A549 (cell line): ENCODE measurements at regions not wholly inside any gene's neighbourhood (a gene's known extent, or its start where the extent isn't known, plus 50 kb on each side); places are given as distances from the start of the nearest gene placed in this dataset.

Source experiments
- ATAC-seq, 2 experiments: fragments of 200-7000 bp in 1 of 2; fragments of >200 bp in 1 of 2; cut with Nextera tagmentation in 1 of 2; cut with Tn5 transposase in 1 of 2; 3 replicates each; pipeline versions ENCODE4 v1.8.0 to v1.9.1; 2018 to 2020; ENCODE audit warnings: mild to moderate bottlenecking in 1 of 2, moderate library complexity in 1 of 2
- CTCF ChIA-PET: fragments of 300-600 bp; sonication (Branson Sonifier 250); formaldehyde crosslinking; extraction: SDS; loops from one replicate; lab custom pipeline; 2021; ENCODE audit warnings: antibody characterized with exemption, inconsistent platforms; lab: Yijun Ruan, JAX
- POLR2A ChIA-PET: fragments of 350-600 bp; formaldehyde crosslinking; extraction: SDS; loops from one replicate; lab custom pipeline; 2021; ENCODE audit warnings: antibody characterized with exemption, inconsistent platforms; lab: Yijun Ruan, JAX
- DNase-seq, 2 experiments: peaks; one replicate each; pipeline versions ENCODE4 v3.0.0 to v3.0.0-alpha.2; 2011 to 2016; ENCODE audit warnings: low read depth in 1 of 2, low spot score in 1 of 2
- FAIRE-seq: peaks from 2 replicates; lab custom pipeline; 2011; peaks lifted over from hg19 to GRCh38; lab: Jason Lieb, UNC
- H3K27ac ChIP-seq, 2 experiments: fragments of >200 bp; sonication (Bioruptor Twin); formaldehyde crosslinking; 3 replicates each; pipeline ENCODE4 v1.5.1; 2016 to 2017
- H3K4me1 ChIP-seq: fragments of >200 bp; sonication (Bioruptor Twin); formaldehyde crosslinking; 3 replicates; pipeline ENCODE4 v1.6.1; 2016
- H3K4me2 ChIP-seq: fragments of >200 bp; sonication (Bioruptor Twin); formaldehyde crosslinking; 3 replicates; pipeline ENCODE4 v1.6.1; 2016
- H3K4me3 ChIP-seq: fragments of >200 bp; sonication (Bioruptor Twin); formaldehyde crosslinking; 3 replicates; pipeline ENCODE4 v1.5.1; 2016
- H3K9me3 ChIP-seq: fragments of >200 bp; sonication (Bioruptor Twin); formaldehyde crosslinking; 3 replicates; pipeline ENCODE4 v1.6.1; 2016
- BHLHE40 ChIP-seq: IDR thresholded peaks from 2 replicates; pipeline ENCODE4 v1.6.1; 2012; ENCODE audit warnings: low read depth, low read length, inconsistent platforms
- CBX8 ChIP-seq: fragments of 200-600 bp; sonication (generic); IDR thresholded peaks from 2 replicates; pipeline ENCODE4 v1.6.1; 2016
- CEBPB ChIP-seq, 2 experiments: fragments of >200 bp in 1 of 2; sonication (Bioruptor Twin) in 1 of 2; formaldehyde crosslinking in 1 of 2; IDR thresholded peaks; 2 replicates each; pipeline ENCODE4 v1.6.1; 2012 to 2016
- CHD2 ChIP-seq: fragments of 150-350 bp; IDR thresholded peaks from 2 replicates; pipeline ENCODE4 v1.6.1; 2014; ENCODE audit warnings: low read length; ENCODE audit not compliant: partially characterized antibody
- EHF ChIP-seq: fragments of 250-450 bp; sonication (Bioruptor Pico); IDR thresholded peaks from 2 replicates; pipeline ENCODE4 v1.5.0; 2020; ENCODE audit warnings: mild to moderate bottlenecking
- ESRRA ChIP-seq: fragments of 150-350 bp; IDR thresholded peaks from 2 replicates; pipeline ENCODE4 v1.6.1; 2014; ENCODE audit warnings: mild to moderate bottlenecking, low read length, borderline replicate concordance
- GATA3 ChIP-seq: IDR thresholded peaks from 2 replicates; pipeline ENCODE4 v1.6.1; 2012; ENCODE audit warnings: borderline replicate concordance
- HDAC2 ChIP-seq: fragments of 200-600 bp; sonication (generic); IDR thresholded peaks from 2 replicates; pipeline ENCODE4 v1.6.1; 2016
- HEYL ChIP-seq: fragments of 250-450 bp; sonication (Bioruptor Pico); IDR thresholded peaks from 2 replicates; pipeline ENCODE4 v1.8.0; 2021; ENCODE audit warnings: mild to moderate bottlenecking, moderate library complexity
- HOXA7 ChIP-seq: fragments of 250-450 bp; sonication (Bioruptor Pico); IDR thresholded peaks from 2 replicates; pipeline ENCODE4 v1.5.0; 2020; ENCODE audit warnings: mild to moderate bottlenecking, moderate library complexity
- HOXB13 ChIP-seq: fragments of 250-450 bp; sonication (Bioruptor Pico); IDR thresholded peaks from 2 replicates; pipeline ENCODE4 v1.5.0; 2020; ENCODE audit warnings: low read depth, mild to moderate bottlenecking, moderate library complexity
- HOXB5 ChIP-seq: fragments of 250-450 bp; sonication (Bioruptor Pico); IDR thresholded peaks from 2 replicates; pipeline ENCODE4 v1.5.0; 2020; ENCODE audit warnings: mild to moderate bottlenecking, moderate library complexity
- KDM1A ChIP-seq: fragments of 200-600 bp; sonication (generic); IDR thresholded peaks from 2 replicates; pipeline ENCODE4 v1.6.1; 2016; ENCODE audit warnings: low read depth, mild to moderate bottlenecking
- MYC ChIP-seq: IDR thresholded peaks from 2 replicates; pipeline ENCODE4 v1.6.1; 2012; ENCODE audit warnings: mild to moderate bottlenecking, inconsistent platforms, low read length, improper control_type of control experiment, borderline replicate concordance
- NPAS2 ChIP-seq: fragments of 250-450 bp; sonication (Bioruptor Pico); IDR thresholded peaks from 2 replicates; pipeline ENCODE4 v1.8.0; 2022; ENCODE audit warnings: mild to moderate bottlenecking, moderate library complexity, borderline replicate concordance
- RAD21 ChIP-seq, 2 experiments: fragments of >200 bp in 1 of 2; sonication (Bioruptor Twin) in 1 of 2; formaldehyde crosslinking in 1 of 2; IDR thresholded peaks in 1 of 2; conservative IDR thresholded peaks in 1 of 2; 2 replicates in 1 of 2; 3 replicates in 1 of 2; pipeline ENCODE4 v1.6.1; 2012 to 2018; ENCODE audit warnings: inconsistent platforms in 1 of 2
- RARB ChIP-seq: fragments of 250-450 bp; sonication (Bioruptor Pico); IDR thresholded peaks from 2 replicates; pipeline ENCODE4 v1.8.0; 2021; ENCODE audit warnings: mild to moderate bottlenecking, moderate library complexity
- RCOR1 ChIP-seq: fragments of 150-350 bp; IDR thresholded peaks from 2 replicates; pipeline ENCODE4 v1.6.1; 2014; ENCODE audit warnings: antibody characterized with exemption, low read length, low read depth
- RFX5 ChIP-seq: fragments of 450-650 bp; IDR thresholded peaks from 2 replicates; pipeline ENCODE4 v1.7.1; 2014; ENCODE audit warnings: antibody characterized with exemption, mild to moderate bottlenecking, moderate library complexity
- SMC3 ChIP-seq: fragments of >200 bp; sonication (Bioruptor Twin); formaldehyde crosslinking; IDR thresholded peaks from 3 replicates; pipeline ENCODE4 v1.6.1; 2018; ENCODE audit warnings: inconsistent platforms
- SREBF2 ChIP-seq: fragments of 450-650 bp; IDR thresholded peaks from 2 replicates; pipeline ENCODE4 v1.6.1; 2014; ENCODE audit warnings: mild to moderate bottlenecking, moderate library complexity
- TFCP2L1 ChIP-seq: fragments of 250-450 bp; sonication (Bioruptor Pico); IDR thresholded peaks from 2 replicates; pipeline ENCODE4 v1.5.0; 2021; ENCODE audit warnings: mild to moderate bottlenecking
- TP53 ChIP-seq: fragments of 250-450 bp; sonication (Bioruptor Pico); IDR thresholded peaks from 2 replicates; pipeline ENCODE4 v1.5.0; 2021; ENCODE audit warnings: mild to moderate bottlenecking, moderate library complexity
- ZFP36 ChIP-seq: fragments of 450-650 bp; IDR thresholded peaks from 2 replicates; pipeline ENCODE4 v1.6.1; 2014; ENCODE audit warnings: borderline replicate concordance; ENCODE audit not compliant: partially characterized antibody
- ZSCAN20 ChIP-seq: fragments of 250-450 bp; sonication (Bioruptor Pico); IDR thresholded peaks from 2 replicates; pipeline ENCODE4 v1.8.0; 2022; ENCODE audit warnings: mild to moderate bottlenecking, moderate library complexity
- WGBS: methylation state at CpG from one replicate; pipeline ENCODE4 v1.1.6; 2017; ENCODE audit errors: missing lambda C conversion rate; 5-methylcytosine and 5-hydroxymethylcytosine counted together
- TF ChIP-seq, protein P1 (sequence below): fragments of 250-450 bp; sonication (Bioruptor Pico); IDR thresholded peaks from 2 replicates; pipeline ENCODE4 v1.5.0; 2020; ENCODE audit warnings: low read depth, mild to moderate bottlenecking, moderate library complexity
- TF ChIP-seq, protein P2 (sequence below): fragments of 150-350 bp; IDR thresholded peaks from 2 replicates; pipeline ENCODE4 v1.6.1; 2014; ENCODE audit warnings: low read depth, mild to moderate bottlenecking, low read length
- TF ChIP-seq, protein P3 (sequence below): fragments of >200 bp; sonication (Bioruptor Twin); formaldehyde crosslinking; IDR thresholded peaks from 3 replicates; pipeline ENCODE4 v1.5.1; 2016
- TF ChIP-seq, protein P4 (sequence below): fragments of 250-450 bp; sonication (Bioruptor Pico); IDR thresholded peaks from 2 replicates; pipeline ENCODE4 v1.5.0; 2021; ENCODE audit warnings: mild to moderate bottlenecking, moderate library complexity, borderline replicate concordance

DNA sequence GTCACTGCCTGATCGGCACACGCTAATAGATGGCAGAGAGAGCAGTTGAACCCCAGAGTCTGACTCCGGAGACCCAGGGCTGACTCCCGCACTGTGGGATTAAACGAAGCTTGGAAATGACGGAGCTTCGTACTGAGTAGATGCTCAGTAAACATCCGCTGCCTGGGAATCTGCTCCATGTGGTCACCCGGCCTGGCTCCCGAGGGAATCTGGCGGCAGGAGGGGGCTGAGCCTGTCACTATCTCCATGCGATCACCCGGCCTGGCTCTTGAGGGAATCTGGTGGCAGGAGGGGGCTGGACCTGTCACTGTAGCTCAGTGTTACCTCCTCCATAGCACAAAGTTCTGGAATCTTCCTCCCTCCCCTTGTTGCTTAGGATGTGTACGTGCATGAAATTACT, 139.7 kb upstream of the CIBAR2 start (continued):
- TF ChIP-seq MYC = no peak
- TF ChIP-seq TP53 = no peak
- TF ChIP-seq HOXA7 (CRISPR knock-in tag) = no peak
- TF ChIP-seq HDAC2 = no peak
- no peak for TF ChIP-seq ZSCAN20 (CRISPR knock-in tag)
- TF ChIP-seq GATA3 = no peak
- no peak for TF ChIP-seq ZFP36

DNA sequence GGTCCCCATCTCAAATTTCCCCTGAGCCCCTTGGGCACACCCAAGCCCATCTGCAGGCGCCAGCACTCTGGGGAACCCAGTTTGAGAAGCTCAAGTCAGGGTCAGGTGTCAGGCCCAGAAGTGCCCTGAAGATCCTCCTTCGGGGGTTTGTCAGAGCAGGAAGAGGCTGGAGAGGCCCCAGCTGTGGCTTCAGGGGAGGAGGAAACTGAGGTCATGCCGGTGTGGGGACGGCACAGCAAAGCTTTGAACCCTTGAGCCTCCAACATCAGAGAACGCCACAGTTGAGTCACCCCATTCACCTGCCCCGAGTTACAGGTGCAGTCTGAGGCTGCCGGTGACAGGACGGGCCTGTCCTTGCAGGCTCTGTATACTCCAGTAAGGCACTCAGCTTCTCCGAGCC, 140.2 kb upstream of the CIBAR2 start:
- ChIA-PET POLR2A (no interaction called here), CTCF (interaction anchor here (0.7 to 9.4 kb wide), 41 partner anchors 10 to 491 kb away, joined by 3 to 155 read pairs (median 5); partner anchors contain the start of gene CIBAR2)
- TF ChIP-seq TFCP2L1 (CRISPR knock-in tag) = no peak
- TF ChIP-seq, protein P1, sequence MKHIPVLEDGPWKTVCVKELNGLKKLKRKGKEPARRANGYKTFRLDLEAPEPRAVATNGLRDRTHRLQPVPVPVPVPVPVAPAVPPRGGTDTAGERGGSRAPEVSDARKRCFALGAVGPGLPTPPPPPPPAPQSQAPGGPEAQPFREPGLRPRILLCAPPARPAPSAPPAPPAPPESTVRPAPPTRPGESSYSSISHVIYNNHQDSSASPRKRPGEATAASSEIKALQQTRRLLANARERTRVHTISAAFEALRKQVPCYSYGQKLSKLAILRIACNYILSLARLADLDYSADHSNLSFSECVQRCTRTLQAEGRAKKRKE (CRISPR knock-in tag) = no peak
- no peak for TF ChIP-seq CEBPB (IDR thresholded peaks at IDR 0.05)
- TF ChIP-seq ZFP36 = no peak
- TF ChIP-seq ESRRA = no peak
- TF ChIP-seq RARB (CRISPR knock-in tag) = no peak
- TF ChIP-seq HOXB13 = no peak
- TF ChIP-seq, protein P2, sequence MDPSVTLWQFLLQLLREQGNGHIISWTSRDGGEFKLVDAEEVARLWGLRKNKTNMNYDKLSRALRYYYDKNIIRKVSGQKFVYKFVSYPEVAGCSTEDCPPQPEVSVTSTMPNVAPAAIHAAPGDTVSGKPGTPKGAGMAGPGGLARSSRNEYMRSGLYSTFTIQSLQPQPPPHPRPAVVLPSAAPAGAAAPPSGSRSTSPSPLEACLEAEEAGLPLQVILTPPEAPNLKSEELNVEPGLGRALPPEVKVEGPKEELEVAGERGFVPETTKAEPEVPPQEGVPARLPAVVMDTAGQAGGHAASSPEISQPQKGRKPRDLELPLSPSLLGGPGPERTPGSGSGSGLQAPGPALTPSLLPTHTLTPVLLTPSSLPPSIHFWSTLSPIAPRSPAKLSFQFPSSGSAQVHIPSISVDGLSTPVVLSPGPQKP = no peak
- TF ChIP-seq MYC = no peak
- no peak for TF ChIP-seq SREBF2
- TF ChIP-seq BHLHE40 = no peak
- H3K27ac ChIP-seq = no peak overlapping the region
- DNase-seq = no peak
- no peak for FAIRE-seq
- no peaks in the 10 kb centered on the region for H3K9me3 ChIP-seq
- no peaks in the 10 kb centered on the region for H3K4me1 ChIP-seq
- 88% methylated on average over 8 of the region's 9 CpGs for WGBS
- no peak overlapping the region for H3K4me3 ChIP-seq
- H3K4me2 ChIP-seq = no peak overlapping the region
- ATAC-seq = no peak

DNA sequence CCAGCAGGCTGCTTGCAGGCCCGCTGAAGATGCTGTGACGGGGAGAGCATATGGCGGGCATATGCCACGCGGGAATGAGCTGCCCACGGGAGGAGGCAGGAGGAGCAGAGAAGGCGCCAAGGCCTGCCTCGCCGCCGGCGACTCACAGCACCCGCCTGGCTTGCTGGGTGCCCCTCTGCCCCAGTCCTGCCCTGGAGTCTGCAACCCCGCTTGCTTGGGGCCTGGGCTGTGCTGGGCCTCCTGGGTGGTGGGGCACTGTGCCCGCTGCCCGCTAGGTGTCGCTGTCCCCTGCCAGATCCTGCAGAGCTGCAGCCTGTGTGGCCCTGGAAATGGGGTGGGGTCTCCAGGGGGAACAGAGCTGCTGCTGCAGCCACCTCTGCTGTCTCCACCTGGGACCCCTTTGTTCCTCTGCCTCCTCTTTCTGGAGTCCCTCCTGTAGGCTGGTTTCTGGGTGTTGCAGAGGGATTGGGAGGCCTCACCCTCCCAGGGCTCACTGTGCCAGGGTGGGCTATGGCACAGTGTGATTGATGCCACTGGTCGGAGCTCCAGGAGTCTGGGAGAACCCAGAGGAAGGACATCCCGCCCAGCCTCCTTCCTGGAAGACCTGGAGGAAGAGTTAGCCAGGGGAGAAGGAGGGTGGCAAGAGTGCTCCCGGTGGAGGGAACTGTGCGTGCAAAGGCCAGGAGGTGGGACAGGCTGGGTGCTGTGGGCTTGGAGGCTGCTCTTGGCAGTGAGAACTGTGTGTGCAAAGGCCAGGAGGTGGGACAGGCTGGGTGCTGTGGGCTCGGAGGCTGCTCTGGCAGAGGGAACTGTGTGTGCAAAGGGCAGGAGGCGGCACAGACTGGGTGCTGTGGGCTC, 141.0 kb upstream of the CIBAR2 start:
- no peak overlapping the region for H3K4me3 ChIP-seq
- TF ChIP-seq NPAS2 (CRISPR knock-in tag) (no peak), HEYL (CRISPR knock-in tag) (no peak), KDM1A (no peak), SMC3 (0 out of 3 replicates have a peak, but pooled peaks have one; percentile 23), HOXB5 (no peak), RFX5 (no peak), HDAC2 (no peak), RCOR1 (no peak), SREBF2 (no peak), CHD2 (no peak), RAD21 (conservative IDR thresholded peaks at IDR 0.05 in 1 of 2, IDR thresholded peaks at IDR 0.05 in 1 of 2) (peak; percentile 41 to 46; a peak in 3 of 5 replicates), EHF (CRISPR knock-in tag) (no peak), CBX8 (no peak), GATA3 (no peak)
- TF ChIP-seq, protein P3, sequence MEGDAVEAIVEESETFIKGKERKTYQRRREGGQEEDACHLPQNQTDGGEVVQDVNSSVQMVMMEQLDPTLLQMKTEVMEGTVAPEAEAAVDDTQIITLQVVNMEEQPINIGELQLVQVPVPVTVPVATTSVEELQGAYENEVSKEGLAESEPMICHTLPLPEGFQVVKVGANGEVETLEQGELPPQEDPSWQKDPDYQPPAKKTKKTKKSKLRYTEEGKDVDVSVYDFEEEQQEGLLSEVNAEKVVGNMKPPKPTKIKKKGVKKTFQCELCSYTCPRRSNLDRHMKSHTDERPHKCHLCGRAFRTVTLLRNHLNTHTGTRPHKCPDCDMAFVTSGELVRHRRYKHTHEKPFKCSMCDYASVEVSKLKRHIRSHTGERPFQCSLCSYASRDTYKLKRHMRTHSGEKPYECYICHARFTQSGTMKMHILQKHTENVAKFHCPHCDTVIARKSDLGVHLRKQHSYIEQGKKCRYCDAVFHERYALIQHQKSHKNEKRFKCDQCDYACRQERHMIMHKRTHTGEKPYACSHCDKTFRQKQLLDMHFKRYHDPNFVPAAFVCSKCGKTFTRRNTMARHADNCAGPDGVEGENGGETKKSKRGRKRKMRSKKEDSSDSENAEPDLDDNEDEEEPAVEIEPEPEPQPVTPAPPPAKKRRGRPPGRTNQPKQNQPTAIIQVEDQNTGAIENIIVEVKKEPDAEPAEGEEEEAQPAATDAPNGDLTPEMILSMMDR = peak; percentile 86
- TF ChIP-seq, protein P4, sequence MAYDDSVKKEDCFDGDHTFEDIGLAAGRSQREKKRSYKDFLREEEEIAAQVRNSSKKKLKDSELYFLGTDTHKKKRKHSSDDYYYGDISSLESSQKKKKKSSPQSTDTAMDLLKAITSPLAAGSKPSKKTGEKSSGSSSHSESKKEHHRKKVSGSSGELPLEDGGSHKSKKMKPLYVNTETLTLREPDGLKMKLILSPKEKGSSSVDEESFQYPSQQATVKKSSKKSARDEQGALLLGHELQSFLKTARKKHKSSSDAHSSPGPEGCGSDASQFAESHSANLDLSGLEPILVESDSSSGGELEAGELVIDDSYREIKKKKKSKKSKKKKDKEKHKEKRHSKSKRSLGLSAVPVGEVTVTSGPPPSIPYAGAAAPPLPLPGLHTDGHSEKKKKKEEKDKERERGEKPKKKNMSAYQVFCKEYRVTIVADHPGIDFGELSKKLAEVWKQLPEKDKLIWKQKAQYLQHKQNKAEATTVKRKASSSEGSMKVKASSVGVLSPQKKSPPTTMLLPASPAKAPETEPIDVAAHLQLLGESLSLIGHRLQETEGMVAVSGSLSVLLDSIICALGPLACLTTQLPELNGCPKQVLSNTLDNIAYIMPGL (CRISPR knock-in tag) = no peak
- TF ChIP-seq, protein P1 (CRISPR knock-in tag) = no peak

More for the DNA sequence above, 141.0 kb upstream of the CIBAR2 start:
- CTCF ChIA-PET = interaction anchor here (0.6 to 9.4 kb wide), 62 partner anchors 10 to 1471 kb away, joined by 3 to 155 read pairs (median 4); partner anchors contain the start of gene CIBAR2
- POLR2A ChIA-PET = no interaction called here
- Histone ChIP-seq H3K27ac (no peak overlapping the region), H3K9me3 (no peaks in the 10 kb centered on the region), H3K4me1 (no peaks in the 10 kb centered on the region), H3K4me2 (no peak overlapping the region)
- peak; percentile 51 to 85 for DNase-seq
- ATAC-seq = peak; percentile 81 to 96
- WGBS = 23% methylated on average over 14 of the region's 22 CpGs
- no peak for FAIRE-seq
